AG10803 (cell line): ENCODE measurements at regions not wholly inside any gene's neighbourhood (a gene's known extent, or its start where the extent isn't known, plus 50 kb on each side); places are given as distances from the start of the nearest gene placed in this dataset.

ENCODE experiments used
- DNase-seq: peaks from one replicate; pipeline ENCODE4 v3.0.0; 2010; ENCODE audit warnings: low read depth
- H3K4me3 ChIP-seq: 2 replicates; pipeline ENCODE4 v1.5.1; 2011; ENCODE audit warnings: mild to moderate bottlenecking, low read length, control low read depth
- TF ChIP-seq, protein P1 (sequence below): conservative IDR thresholded peaks from 2 replicates; pipeline ENCODE4 v1.5.1; 2011; ENCODE audit warnings: mild to moderate bottlenecking, low read length, control low read depth, inconsistent platforms

DNA sequence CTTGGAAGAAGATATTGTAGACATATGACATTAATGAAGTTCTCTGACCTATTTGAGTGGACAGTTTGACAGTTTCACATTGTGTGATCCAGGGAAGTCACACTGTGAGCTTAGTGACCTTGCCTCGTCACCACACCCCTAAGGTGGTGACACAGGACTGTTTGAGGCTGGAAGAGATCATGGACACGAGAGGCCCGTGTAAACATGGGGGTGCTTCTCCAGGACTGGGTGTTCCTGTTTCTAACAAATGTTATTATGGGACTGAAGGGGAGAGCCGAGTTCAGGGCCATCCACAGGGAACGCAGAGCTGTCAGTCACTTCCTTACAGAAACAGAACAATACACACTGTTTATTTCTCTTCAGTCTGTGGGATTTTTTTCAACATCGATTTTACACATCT is 96.5 kb upstream of the DNAJC19 start:
- no peak for DNase-seq
- no peak overlapping the region for H3K4me3 ChIP-seq
- TF ChIP-seq, protein P1, sequence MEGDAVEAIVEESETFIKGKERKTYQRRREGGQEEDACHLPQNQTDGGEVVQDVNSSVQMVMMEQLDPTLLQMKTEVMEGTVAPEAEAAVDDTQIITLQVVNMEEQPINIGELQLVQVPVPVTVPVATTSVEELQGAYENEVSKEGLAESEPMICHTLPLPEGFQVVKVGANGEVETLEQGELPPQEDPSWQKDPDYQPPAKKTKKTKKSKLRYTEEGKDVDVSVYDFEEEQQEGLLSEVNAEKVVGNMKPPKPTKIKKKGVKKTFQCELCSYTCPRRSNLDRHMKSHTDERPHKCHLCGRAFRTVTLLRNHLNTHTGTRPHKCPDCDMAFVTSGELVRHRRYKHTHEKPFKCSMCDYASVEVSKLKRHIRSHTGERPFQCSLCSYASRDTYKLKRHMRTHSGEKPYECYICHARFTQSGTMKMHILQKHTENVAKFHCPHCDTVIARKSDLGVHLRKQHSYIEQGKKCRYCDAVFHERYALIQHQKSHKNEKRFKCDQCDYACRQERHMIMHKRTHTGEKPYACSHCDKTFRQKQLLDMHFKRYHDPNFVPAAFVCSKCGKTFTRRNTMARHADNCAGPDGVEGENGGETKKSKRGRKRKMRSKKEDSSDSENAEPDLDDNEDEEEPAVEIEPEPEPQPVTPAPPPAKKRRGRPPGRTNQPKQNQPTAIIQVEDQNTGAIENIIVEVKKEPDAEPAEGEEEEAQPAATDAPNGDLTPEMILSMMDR = no peak

DNA sequence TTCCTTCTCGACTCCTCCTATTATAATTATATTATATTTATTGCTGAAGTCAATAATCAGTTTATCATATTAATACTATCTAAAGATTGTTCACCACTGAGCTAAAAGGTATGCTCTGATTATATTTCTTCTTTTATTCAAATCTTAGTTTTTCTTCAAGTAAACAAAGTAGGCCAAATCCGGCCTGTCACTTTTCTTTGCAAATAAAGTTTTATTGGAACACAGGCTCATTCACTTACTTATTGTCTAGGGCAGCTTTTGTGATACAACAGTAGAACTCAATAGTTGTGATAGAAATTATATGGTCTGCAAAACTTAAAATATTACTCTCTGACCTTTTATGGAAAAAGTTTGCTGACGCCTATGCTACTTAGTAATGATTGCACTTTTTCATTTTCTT is 92.4 kb upstream of the DNAJC19 start:
- TF ChIP-seq, protein P1 = no peak

DNA sequence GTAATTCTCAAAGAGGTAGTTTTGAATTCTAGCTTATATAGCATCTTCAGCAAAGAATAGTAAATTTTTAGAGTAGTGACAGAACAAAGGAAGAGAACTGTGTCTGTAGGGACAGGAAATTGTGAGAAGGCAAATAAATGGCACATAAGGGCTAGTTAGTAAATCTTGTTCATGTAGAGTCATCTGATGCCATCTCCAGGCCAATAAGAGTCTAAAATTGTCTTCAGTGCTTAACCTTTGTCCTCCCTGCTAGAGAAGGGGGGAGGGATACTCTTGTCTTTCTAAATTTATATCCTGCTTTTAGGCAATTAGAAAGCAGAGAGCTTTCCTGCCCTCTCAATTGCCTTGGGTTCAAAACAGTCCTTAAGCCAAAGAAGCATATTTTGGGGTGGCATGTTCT is 87.0 kb upstream of the DNAJC19 start:
- TF ChIP-seq, protein P1 = no peak
- no peak for DNase-seq
- no peak overlapping the region for H3K4me3 ChIP-seq

More for the DNA sequence above, 92.4 kb upstream of the DNAJC19 start:
- no peak overlapping the region for H3K4me3 ChIP-seq
- DNase-seq = no peak

DNA sequence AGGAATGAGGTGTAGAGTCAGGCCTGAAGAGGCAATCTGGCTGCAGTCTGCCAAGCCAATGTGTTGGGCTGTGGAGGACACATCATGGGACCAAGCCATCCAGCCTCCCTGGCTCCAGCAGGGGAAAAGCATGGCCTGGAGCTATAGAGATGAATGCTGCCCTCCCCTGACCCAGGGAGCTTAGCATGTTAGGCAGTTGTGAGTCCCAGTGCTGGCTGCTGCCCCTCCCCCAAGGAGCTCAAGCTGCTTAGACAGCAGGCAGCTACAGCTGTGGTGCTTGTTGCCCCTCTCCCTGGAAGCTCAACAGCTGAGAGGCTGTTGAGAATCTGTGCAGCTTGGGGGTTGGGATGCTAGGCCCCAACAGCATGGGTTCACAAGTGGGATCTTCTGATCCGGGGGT is 85.6 kb upstream of the DNAJC19 start:
- no peak overlapping the region for H3K4me3 ChIP-seq
- DNase-seq = no peak
- TF ChIP-seq, protein P1 = no peak

DNA sequence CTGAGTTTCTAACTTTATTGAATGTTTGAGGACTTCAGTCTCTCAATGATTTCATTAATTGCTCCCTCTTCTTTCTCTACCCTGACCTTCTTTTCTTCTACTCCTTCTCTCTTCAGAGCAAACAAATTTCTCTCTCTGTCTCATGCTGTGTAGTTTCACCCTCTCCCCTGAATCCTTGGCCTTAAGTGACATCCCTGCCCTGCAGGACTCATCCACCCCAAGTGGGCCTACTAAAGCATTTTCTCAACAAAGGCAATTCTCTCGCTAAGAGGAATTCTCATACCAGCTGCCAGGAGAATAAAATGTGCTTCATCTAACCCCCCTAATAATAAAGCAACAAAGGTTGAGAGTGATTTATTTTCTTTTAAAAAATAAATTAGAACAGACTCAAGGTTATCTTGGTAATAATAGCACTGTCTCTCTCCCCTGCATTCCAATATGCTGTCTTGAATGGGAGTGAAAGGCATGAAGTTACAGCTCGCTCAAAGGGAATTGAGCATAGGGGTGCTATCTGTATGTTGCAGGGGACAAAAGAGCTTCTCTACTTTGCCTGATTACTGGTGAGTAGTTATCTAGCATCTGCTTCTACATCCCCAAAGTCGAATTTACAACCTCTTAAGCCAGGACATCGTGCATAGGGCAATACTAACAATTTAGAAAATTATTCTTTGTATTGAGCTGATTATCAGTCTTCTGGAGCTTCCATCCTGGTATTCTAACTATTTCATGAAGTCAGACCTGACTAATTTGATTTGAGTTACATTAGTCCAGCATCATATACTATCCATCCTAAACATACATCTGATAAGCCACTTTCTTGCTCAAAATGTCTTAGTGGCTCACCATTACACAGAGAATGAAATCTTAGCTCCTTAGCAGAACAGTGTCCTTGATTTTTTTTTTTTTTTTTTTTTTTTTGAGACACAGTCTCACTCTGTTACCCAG is 76.9 kb upstream of the DNAJC19 start:
- no peak overlapping the region for H3K4me3 ChIP-seq
- no peak for DNase-seq
- TF ChIP-seq, protein P1 = no peak

DNA sequence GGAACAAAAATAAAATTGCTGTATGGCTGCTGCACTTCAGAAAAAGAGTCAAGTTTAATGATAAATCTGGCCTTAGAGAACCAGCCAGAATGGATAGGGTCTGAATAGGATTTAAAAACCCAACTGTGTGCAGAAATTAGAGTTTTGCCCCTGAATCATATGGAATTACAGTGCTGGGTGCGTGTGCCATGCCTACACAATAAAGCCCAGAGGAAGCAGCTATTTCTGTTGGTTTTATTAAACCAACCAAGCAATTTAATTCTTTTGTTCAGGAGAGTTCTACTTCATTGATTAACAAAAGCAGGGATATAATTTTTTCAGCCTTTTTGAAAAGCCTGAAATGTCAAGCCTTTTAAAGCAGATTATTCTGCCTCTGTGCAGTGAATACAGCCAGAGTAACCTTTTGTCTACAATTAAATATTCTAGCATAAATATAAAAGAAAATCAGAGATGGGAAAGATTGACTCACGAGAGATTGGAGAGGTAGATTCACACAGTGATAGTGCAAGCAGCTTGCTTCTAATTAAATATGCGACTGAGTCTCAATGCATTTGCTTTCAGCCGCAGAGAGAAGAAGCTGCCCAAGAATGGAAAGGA is 66.7 kb upstream of the DNAJC19 start:
- no peak overlapping the region for H3K4me3 ChIP-seq
- no peak for DNase-seq
- TF ChIP-seq, protein P1 = no peak

DNA sequence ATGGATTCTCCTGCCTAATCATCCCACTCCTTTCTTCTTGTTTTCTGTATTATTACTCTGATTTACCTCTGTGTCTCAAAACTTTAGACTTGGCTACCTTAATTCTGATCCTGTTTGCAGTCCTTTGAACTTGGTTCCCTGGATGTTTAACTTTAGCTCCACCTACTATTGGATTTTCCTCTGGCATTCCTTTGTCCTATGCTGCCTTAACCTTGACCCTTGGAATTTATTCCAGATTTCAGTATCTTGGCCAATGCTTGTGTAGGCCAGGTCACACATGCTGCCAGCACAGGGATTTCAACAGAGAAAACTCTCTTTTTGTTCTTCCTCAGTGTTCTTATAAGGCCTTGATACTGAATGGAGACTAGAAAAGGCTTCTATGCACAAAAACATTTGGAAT is 65.0 kb upstream of the DNAJC19 start:
- H3K4me3 ChIP-seq = no peak overlapping the region
- DNase-seq = no peak
- TF ChIP-seq, protein P1 = no peak
